RWPE1 (cell line): ENCODE measurements at regions not wholly inside any gene's neighbourhood (a gene's known extent, or its start where the extent isn't known, plus 50 kb on each side); places are given as distances from the start of the nearest gene placed in this dataset.
"Not testable (repeated sequence)": the region's sequence is repeated elsewhere in the genome, so short reads cannot be mapped to it uniquely, and the experiment has no call there.

ENCODE experiments used
- CTCF ChIA-PET: fragments of 350-600 bp; sonication (Branson Sonifier 250); formaldehyde crosslinking; extraction: SDS; loops from one replicate; lab custom pipeline; 2021; lab: Yijun Ruan, JAX
- POLR2A ChIA-PET: fragments of 400-600 bp; formaldehyde crosslinking; extraction: SDS; loops from one replicate; lab custom pipeline; 2020; ENCODE audit warnings: antibody characterized with exemption; ENCODE audit not compliant: low non-redundant PET; lab: Yijun Ruan, JAX
- DNase-seq: peaks from one replicate; pipeline ENCODE4 v3.0.0; 2012; ENCODE audit warnings: low spot score
- H3K27ac ChIP-seq: fragments of 450-650 bp; 2 replicates; pipeline ENCODE4 v1.5.1; 2017
- TF ChIP-seq, protein P1 (sequence below): fragments of 450-650 bp; conservative IDR thresholded peaks from 2 replicates; pipeline ENCODE4 v1.5.1; 2017; ENCODE audit warnings: low read depth, mild to moderate bottlenecking

- H3K27ac ChIP-seq = no peak overlapping the region
- CTCF ChIA-PET = no interaction called here
- TF ChIP-seq, protein P1, sequence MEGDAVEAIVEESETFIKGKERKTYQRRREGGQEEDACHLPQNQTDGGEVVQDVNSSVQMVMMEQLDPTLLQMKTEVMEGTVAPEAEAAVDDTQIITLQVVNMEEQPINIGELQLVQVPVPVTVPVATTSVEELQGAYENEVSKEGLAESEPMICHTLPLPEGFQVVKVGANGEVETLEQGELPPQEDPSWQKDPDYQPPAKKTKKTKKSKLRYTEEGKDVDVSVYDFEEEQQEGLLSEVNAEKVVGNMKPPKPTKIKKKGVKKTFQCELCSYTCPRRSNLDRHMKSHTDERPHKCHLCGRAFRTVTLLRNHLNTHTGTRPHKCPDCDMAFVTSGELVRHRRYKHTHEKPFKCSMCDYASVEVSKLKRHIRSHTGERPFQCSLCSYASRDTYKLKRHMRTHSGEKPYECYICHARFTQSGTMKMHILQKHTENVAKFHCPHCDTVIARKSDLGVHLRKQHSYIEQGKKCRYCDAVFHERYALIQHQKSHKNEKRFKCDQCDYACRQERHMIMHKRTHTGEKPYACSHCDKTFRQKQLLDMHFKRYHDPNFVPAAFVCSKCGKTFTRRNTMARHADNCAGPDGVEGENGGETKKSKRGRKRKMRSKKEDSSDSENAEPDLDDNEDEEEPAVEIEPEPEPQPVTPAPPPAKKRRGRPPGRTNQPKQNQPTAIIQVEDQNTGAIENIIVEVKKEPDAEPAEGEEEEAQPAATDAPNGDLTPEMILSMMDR = no peak
- DNase-seq = no peak
- POLR2A ChIA-PET = no interaction called here
Observed at GRCh38 chr12:7581046-7581445, 77.5 kb upstream of the CD163 start.

DNA sequence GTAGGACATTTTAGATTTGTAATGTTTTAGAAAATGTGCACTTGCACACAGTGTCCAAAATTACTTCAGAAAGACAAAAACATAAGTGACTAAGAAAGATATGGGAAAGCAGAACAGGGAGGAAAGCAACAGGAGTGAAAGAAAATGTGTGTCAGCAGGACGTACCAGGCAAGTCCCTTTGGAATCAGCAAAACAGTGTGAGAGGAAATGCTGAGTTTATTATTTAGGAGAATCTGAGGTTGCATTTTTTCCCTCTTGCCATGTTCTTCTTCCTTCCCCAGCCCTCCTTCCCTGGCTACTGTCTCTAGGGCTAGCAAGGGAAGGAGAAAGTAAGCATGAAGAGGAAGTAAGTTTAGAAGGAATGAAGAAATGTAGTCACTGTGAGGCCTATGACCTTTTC is 67.7 kb upstream of the CD163 start:
- CTCF ChIA-PET = no interaction called here
- TF ChIP-seq, protein P1 = no peak
- POLR2A ChIA-PET = no interaction called here
- H3K27ac ChIP-seq = no peak overlapping the region
- no peak for DNase-seq

GRCh38 chr12:7557227-7557626 is 53.6 kb upstream of the CD163 start:
- DNase-seq = no peak
- no peak overlapping the region for H3K27ac ChIP-seq
- CTCF ChIA-PET = interaction anchor here (0.7 kb wide), 1 partner anchor 122 kb away, joined by 4 read pairs; no protein-coding TSS in a partner anchor
- TF ChIP-seq, protein P1 = no peak
- POLR2A ChIA-PET = no interaction called here

- ChIA-PET POLR2A (no interaction called here), CTCF (no interaction called here)
- TF ChIP-seq, protein P1 = no peak
- peak; percentile 21 for DNase-seq
- H3K27ac ChIP-seq = no peak overlapping the region
Observed at GRCh38 chr12:7555752-7556151, 52.2 kb upstream of the CD163 start.

GRCh38 chr12:7554831-7555230 is 51.3 kb upstream of the CD163 start:
- H3K27ac ChIP-seq, DNase-seq, POLR2A ChIA-PET, CTCF ChIA-PET: not testable (repeated sequence)
